MM.1S (cell line): ENCODE measurements at regions not wholly inside any gene's neighbourhood (a gene's known extent, or its start where the extent isn't known, plus 50 kb on each side); places are given as distances from the start of the nearest gene placed in this dataset.
"Not testable (repeated sequence)": the region's sequence is repeated elsewhere in the genome, so short reads cannot be mapped to it uniquely, and the experiment has no call there.

Experiments
- DNase-seq: peaks from one replicate; pipeline ENCODE4 v3.0.0-alpha.2; 2015
- H2AFZ ChIP-seq: fragments of 300-600 bp; sonication (generic); 2 replicates; pipeline ENCODE4 v1.6.0; 2016; ENCODE audit warnings: antibody characterized with exemption, low read length
- H3F3A ChIP-seq: fragments of 300-600 bp; sonication (generic); 2 replicates; pipeline ENCODE4 v1.6.1; 2016; ENCODE audit warnings: mild to moderate bottlenecking, antibody characterized with exemption, low read length, moderate library complexity, mixed read lengths; ENCODE audit not compliant: insufficient read depth
- H3K27ac ChIP-seq: fragments of 300-600 bp; sonication (generic); 2 replicates; pipeline ENCODE4 v1.5.1; 2016; ENCODE audit warnings: mild to moderate bottlenecking, low read length
- H3K27me3 ChIP-seq: fragments of 300-600 bp; sonication (generic); replicated peaks from 2 replicates; pipeline ENCODE4 v1.6.0; 2016; ENCODE audit warnings: low read length; ENCODE audit not compliant: insufficient read depth
- H3K36me3 ChIP-seq: fragments of 300-600 bp; sonication (generic); replicated peaks from 2 replicates; pipeline ENCODE4 v1.6.1; 2016; ENCODE audit warnings: mild to moderate bottlenecking, low read length, mixed read lengths; ENCODE audit not compliant: insufficient read depth
- H3K4me1 ChIP-seq: fragments of 300-600 bp; sonication (generic); 2 replicates; pipeline ENCODE4 v1.6.1; 2016; ENCODE audit warnings: low read length, mixed read lengths
- H3K4me2 ChIP-seq: fragments of 300-600 bp; sonication (generic); 2 replicates; pipeline ENCODE4 v1.6.0; 2016; ENCODE audit warnings: low read depth, low read length
- H3K4me3 ChIP-seq: fragments of 300-600 bp; sonication (generic); 2 replicates; pipeline ENCODE4 v1.5.1; 2016; ENCODE audit warnings: low read length, mixed read lengths
- H3K79me2 ChIP-seq: fragments of 300-600 bp; sonication (generic); 2 replicates; pipeline ENCODE4 v1.6.1; 2016; ENCODE audit warnings: mixed run types, low read length, mixed read lengths
- H3K9ac ChIP-seq: fragments of 300-600 bp; sonication (generic); 2 replicates; pipeline ENCODE4 v1.6.1; 2016; ENCODE audit warnings: low read length, mixed read lengths
- H3K9me2 ChIP-seq: fragments of 300-600 bp; sonication (generic); replicated peaks from 2 replicates; pipeline ENCODE4 v1.6.1; 2016; ENCODE audit warnings: mild to moderate bottlenecking, low read length, mixed read lengths; ENCODE audit not compliant: insufficient read depth
- H3K9me3 ChIP-seq: fragments of 300-600 bp; sonication (generic); replicated peaks from 2 replicates; pipeline ENCODE4 v1.6.1; 2016; ENCODE audit warnings: mild to moderate bottlenecking, low read length, mixed read lengths; ENCODE audit not compliant: insufficient read depth
- H4K20me1 ChIP-seq: fragments of 300-600 bp; sonication (generic); 2 replicates; pipeline ENCODE4 v1.6.1; 2016; ENCODE audit warnings: mild to moderate bottlenecking, low read length, moderate library complexity, mixed read lengths; ENCODE audit not compliant: insufficient read depth
- EZH2 ChIP-seq: fragments of 300-600 bp; sonication (generic); optimal IDR thresholded peaks from 2 replicates; pipeline ENCODE3; 2017; ENCODE audit warnings: low read depth, mild to moderate bottlenecking, antibody characterized with exemption, low read length, mixed read lengths
- EZH2phosphoT487 ChIP-seq: fragments of 300-600 bp; sonication (generic); IDR thresholded peaks from 2 replicates; pipeline ENCODE4 v1.6.1; 2018; ENCODE audit warnings: antibody characterized with exemption, low read length
- TF ChIP-seq, protein P1 (sequence below): fragments of 300-600 bp; sonication (generic); IDR thresholded peaks from 2 replicates; pipeline ENCODE4 v1.5.1; 2016; ENCODE audit warnings: antibody characterized with exemption, low read length, mixed read lengths

DNA sequence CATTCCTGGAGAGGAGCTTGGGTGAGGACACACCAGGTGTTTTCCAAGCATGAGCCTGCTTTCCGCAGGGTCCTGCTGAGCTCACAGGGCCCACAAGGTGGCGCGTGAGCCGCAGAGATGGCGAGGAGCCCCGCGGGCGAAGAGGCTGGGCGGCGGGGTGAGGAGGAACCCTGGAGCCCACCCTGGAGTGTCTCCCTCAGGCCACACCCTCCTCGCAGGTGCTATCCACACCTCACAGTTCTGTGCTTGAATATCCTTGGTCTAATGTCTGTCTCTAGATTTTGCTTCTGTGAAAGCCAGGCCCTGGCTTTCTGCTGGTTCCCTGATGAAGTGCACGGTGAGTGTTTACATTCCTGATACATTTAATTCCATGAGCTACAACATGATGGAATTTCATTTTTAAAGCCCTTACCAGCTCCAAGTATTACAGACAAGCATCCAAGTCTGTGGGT is 433.6 kb downstream of the ACTR3B start:
- Histone ChIP-seq H3K4me1 (no peaks in the 10 kb centered on the region), H3K4me2 (peak overlapping the region; percentile 36; the same call in 1 of the 2 replicates), H3K27me3 (no peaks in the 10 kb centered on the region), H2AFZ (peak overlapping the region; percentile 45), H3K9me3 (no peaks in the 10 kb centered on the region), H3K9ac (no peak overlapping the region), H4K20me1 (no peaks in the 10 kb centered on the region), H3K9me2 (no peaks in the 10 kb centered on the region), H3K79me2 (no peaks in the 10 kb centered on the region), H3K27ac (no peak overlapping the region), H3F3A (no peaks in the 10 kb centered on the region), H3K36me3 (no peaks in the 10 kb centered on the region), H3K4me3 (no peak overlapping the region; the same call in 1 of the 2 replicates)
- DNase-seq = peak; percentile 38
- TF ChIP-seq EZH2 = no peak
- no peak for TF ChIP-seq EZH2phosphoT487
- TF ChIP-seq, protein P1, sequence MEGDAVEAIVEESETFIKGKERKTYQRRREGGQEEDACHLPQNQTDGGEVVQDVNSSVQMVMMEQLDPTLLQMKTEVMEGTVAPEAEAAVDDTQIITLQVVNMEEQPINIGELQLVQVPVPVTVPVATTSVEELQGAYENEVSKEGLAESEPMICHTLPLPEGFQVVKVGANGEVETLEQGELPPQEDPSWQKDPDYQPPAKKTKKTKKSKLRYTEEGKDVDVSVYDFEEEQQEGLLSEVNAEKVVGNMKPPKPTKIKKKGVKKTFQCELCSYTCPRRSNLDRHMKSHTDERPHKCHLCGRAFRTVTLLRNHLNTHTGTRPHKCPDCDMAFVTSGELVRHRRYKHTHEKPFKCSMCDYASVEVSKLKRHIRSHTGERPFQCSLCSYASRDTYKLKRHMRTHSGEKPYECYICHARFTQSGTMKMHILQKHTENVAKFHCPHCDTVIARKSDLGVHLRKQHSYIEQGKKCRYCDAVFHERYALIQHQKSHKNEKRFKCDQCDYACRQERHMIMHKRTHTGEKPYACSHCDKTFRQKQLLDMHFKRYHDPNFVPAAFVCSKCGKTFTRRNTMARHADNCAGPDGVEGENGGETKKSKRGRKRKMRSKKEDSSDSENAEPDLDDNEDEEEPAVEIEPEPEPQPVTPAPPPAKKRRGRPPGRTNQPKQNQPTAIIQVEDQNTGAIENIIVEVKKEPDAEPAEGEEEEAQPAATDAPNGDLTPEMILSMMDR = peak; percentile 87

DNA sequence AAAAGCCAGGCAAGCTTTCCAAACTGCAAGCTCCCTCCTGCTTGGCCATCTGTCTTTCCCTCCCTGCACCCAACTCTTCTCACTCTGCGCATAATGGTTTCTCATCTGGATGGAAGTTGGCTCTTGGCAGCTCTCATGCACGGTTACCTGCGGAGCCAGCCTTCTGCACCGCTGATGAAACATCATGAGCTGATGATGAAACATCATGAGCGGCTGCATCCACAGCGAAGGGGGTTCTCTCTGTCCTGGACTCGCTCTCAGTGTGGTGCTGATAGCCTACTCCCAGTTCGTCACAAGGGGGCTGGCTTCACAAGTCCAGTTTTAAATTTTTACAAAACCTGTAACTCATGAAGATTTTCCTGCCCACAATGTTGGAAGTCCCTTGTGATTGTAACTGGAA is 457.5 kb downstream of the ACTR3B start:
- Histone ChIP-seq H4K20me1 (no peaks in the 10 kb centered on the region), H3K27ac (no peak overlapping the region), H3K4me1 (no peaks in the 10 kb centered on the region), H3K36me3 (no peaks in the 10 kb centered on the region), H3K9ac (no peak overlapping the region), H3F3A (no peaks in the 10 kb centered on the region), H3K9me2 (no peaks in the 10 kb centered on the region), H3K79me2 (no peaks in the 10 kb centered on the region), H2AFZ (no peak overlapping the region), H3K4me3 (no peak overlapping the region), H3K27me3 (no peaks in the 10 kb centered on the region), H3K9me3 (no peaks in the 10 kb centered on the region), H3K4me2 (no peak overlapping the region)
- TF ChIP-seq EZH2phosphoT487 = no peak
- TF ChIP-seq EZH2 = no peak
- TF ChIP-seq, protein P1 = no peak
- DNase-seq = no peak

DNA sequence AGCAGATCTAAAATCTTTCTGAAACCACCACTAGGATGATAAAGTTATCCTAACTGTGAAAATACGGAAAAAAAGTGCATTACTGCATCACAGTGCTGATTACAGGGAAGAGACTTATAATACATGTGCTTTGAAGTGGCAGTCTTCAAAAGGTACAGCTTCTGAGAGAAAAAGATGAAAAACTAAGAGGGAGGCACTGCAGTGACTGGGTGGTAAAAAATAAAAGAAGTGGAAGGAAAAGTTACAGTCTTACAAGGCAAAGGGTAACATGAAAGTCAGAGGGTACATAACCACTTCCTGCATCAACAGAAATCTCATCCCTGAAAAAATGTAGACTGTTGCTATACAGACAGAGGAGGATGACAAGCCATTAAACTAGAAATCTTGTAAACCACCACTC is 465.3 kb downstream of the ACTR3B start:
- Histone ChIP-seq H3F3A (no peaks in the 10 kb centered on the region), H4K20me1 (no peaks in the 10 kb centered on the region), H2AFZ (no peak overlapping the region), H3K36me3 (no peaks in the 10 kb centered on the region), H3K4me2 (no peak overlapping the region), H3K9me3 (no peaks in the 10 kb centered on the region), H3K4me3 (no peak overlapping the region), H3K9ac (no peak overlapping the region), H3K9me2 (no peaks in the 10 kb centered on the region), H3K27me3 (no peaks in the 10 kb centered on the region), H3K27ac (no peak overlapping the region), H3K4me1 (no peaks in the 10 kb centered on the region), H3K79me2 (no peaks in the 10 kb centered on the region)
- DNase-seq = no peak
- no peak for TF ChIP-seq EZH2phosphoT487
- no peak for TF ChIP-seq EZH2
- TF ChIP-seq, protein P1 = no peak

DNA sequence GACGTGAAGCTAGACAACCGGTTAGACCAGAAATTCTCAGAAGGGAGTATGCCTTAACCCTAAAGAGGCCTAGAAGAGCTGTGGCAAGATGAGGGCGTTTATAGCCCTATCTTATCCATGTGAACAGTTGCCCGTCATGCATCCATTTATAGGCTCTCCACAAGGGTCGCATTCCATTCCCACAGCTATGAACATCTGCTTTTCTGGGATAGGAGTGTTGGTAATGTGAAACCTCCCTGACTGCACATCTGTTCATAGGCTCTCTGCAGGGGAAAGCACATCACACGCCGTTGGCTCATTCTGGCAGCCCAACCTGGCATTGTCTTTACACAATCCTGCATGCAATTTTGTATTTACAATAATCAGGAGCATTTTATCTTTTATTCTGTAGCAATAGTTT is 485.6 kb downstream of the ACTR3B start:
- not testable (repeated sequence) for DNase-seq, H3K27ac ChIP-seq, H3F3A ChIP-seq

More for the DNA sequence above, 485.6 kb downstream of the ACTR3B start:
- H3K4me3 ChIP-seq, H3K79me2 ChIP-seq, H3K4me2 ChIP-seq, H3K9me3 ChIP-seq, H3K9ac ChIP-seq, H2AFZ ChIP-seq, H4K20me1 ChIP-seq, H3K27me3 ChIP-seq, H3K9me2 ChIP-seq, H3K4me1 ChIP-seq, H3K36me3 ChIP-seq: not testable (repeated sequence)
